HG03457 (cell line): ENCODE measurements at regions not wholly inside any gene's neighbourhood (a gene's known extent, or its start where the extent isn't known, plus 50 kb on each side); places are given as distances from the start of the nearest gene placed in this dataset.

Experiments
- ATAC-seq: cut with Tn5 transposase; IDR thresholded peaks from one replicate; pipeline ENCODE4 v1.9.1; 2021; ENCODE audit warnings: moderate number of reproducible peaks; ENCODE audit not compliant: unreplicated experiment

DNA sequence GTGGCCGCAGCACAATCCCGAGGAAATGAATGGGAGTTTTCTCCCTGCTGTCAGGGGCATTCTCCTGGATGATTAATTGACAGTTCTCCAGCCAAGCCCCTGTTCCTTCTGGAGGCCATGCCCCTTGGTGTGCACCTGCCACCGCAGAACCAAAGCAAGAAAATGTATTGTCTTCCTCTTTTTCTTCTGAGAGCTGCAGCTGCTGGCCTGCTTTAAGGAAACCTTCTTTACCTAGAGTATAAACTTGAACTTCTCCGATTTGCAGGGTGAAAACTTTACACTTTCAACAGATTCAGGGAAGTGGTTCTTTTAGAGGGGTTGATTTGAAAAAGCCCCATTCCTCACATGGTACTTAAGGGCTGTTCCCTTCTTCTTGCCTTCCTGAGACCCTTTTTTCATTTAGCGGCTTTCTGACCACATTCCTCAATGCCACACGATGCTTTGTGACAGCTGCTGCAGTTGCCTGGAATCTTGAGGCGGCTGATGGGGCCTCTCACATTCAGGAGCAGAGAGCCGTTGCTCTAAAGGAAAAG, 402.8 kb downstream of the TXNL1 start:
- no peak for ATAC-seq

DNA sequence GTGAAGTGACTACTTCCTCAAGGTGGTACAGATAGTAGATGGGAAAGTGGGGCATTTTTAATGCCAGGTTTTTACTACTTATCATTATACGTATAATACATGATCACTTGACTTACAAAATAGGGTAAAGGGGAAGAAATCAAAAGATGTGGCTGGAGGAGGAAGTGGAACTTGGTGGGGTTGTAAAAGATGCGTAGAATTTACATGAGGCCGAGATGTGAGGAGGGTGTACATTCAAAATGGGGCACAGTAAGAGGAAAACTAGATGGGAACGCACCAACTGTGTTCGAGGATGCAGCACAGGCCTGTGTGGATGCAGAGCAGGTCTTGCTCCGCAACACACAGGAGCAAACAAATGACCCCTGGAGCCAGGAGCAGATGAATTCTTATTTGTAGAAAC, 403.3 kb downstream of the TXNL1 start:
- ATAC-seq: no peak

- ATAC-seq: no peak
Measured at GRCh38 chr18:56233595-56233994, 404.8 kb downstream of the TXNL1 start.

GRCh38 chr18:56226025-56226424, 412.4 kb downstream of the TXNL1 start:
- no peak for ATAC-seq

DNA sequence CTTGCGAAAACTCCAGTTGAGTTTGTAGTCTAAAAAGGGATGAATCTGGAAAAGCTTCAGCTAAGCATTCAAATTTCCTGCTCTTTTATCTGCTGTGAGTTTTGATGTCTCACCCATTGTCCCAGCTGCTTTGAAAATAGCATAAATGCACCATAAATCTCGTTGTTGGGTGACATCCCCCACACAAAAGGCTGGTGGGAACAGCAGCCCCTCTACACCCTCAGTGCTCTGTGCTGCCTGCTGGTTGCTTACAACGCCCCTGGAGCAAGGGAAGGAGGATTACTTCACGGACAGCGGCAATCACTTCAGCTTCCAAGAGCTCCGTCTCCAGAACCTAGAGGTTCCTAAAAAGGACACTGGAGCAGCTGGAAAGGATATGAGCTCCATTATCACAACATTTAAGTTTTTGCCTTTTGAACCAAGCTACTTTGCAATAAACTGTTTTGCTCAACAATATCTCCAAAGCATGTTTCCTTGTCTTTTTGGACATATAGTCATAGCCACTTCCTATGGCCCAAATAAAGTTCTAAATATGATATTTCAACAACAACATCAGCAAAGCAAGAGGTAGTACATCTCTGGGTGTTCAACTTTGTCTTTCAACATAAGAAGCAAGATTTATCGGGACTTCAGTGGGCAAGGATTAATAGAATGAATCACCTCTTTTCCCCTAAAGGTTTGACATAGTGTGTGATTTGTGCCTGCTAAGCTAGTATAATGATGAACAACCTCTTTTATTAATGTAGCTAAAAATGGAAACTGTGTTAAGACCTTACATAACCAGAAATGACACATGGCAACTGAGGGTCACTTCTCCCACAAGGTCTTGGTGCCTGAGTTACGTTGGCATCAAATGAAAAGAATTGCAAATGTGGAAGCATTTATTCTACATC, 413.5 kb downstream of the TXNL1 start:
- ATAC-seq: no peak

- no peak for ATAC-seq
Measured at GRCh38 chr18:56221195-56222065, 417.0 kb downstream of the TXNL1 start.

GRCh38 chr18:56217406-56217805, 421.0 kb downstream of the TXNL1 start:
- no peak for ATAC-seq

GRCh38 chr18:56214706-56215105, 423.7 kb downstream of the TXNL1 start:
- no peak for ATAC-seq

GRCh38 chr18:56210520-56210919, 427.9 kb downstream of the TXNL1 start:
- no peak for ATAC-seq

DNA sequence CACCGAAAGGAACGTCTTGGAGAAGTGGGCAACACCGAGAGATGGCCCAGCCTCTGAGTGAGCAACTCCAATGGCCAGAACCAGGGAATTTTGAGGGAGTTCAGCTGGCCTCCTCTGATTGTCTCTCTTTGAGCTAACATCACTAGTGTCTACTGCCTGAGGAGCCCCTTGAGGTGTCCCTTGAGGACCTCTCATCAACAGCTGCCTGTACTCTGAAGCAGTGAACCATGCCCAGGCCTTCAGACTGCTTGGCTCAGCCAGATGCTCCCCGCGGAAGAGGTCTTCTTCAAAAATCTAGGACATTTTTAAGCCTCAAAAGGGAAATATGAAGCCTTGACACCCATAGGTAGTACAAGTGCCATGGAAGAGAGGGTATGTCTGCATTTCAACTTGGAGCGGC, 430.4 kb downstream of the TXNL1 start:
- no peak for ATAC-seq

DNA sequence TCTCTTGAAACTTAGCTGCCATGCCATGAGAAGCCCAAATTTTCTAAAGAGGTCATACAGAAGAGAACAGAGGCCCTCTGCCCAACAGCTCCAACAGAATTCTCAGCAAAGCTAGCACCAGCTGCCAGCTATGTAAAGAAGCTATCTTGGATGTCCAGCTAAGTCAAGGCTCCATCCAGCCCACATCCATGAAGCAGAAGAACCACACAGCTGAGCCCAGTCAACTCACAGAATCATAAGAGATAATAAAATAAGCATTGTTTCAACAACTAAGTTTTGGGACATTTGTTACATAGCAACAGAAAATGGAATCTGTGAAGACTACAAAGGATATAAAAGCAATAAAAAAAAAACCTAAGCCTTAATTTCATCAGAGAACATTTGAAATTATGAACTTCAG, 434.3 kb downstream of the TXNL1 start:
- no peak for ATAC-seq

DNA sequence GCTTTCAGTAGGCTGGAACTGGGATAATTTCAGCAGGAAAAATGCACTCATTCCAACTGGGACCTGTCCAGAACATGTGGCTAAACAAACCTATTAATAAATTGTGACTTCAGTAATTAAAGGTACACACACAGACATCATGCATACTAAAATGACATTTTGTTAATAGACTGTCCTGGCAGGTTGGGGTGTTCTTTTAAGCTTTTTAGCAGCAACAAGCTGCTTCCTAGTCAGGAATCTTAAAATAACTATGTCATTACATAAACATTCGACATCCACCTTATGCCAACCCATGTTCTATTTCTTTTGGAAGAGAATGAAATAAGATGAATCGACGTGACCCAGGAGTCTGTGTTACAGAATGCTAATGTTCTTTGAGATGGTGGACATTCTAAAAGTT, 435.7 kb downstream of the TXNL1 start:
- no peak for ATAC-seq

GRCh38 chr18:56200381-56200911, 437.9 kb downstream of the TXNL1 start:
- no peak for ATAC-seq

DNA sequence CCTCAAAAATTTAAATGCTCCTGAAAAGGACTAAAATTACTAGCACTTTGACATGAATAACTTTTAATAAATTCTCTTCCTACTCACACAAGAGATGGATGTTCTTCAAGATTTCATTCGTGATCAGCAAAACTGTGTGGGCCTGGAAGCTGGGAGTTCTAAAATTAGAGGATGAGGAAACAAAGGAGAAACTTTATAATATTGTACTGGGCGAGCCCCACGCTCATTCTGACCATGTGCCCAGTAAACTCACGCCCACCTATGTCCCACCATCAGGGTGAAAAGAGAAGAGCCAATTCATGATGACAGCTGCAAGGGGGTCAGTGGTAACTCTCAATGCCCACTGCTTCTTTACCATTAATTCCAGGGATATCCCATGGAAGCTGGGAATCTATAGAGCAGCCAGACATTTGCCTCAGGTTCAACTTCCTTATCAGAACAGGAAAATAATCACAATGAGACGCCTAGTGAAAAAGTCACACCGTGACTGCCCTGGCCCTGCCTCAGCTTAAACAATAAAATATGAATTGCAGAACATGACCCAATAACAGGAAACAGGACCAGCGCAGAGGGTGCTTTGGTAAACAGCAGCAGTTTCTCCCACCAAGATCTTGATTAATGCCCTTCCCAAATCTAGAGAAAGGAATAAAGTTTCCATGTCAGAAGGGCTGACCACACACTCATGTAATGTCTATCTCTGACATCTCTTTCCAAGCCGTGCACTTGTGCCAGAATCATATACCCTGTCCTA, 438.6 kb downstream of the TXNL1 start:
- ATAC-seq: no peak

DNA sequence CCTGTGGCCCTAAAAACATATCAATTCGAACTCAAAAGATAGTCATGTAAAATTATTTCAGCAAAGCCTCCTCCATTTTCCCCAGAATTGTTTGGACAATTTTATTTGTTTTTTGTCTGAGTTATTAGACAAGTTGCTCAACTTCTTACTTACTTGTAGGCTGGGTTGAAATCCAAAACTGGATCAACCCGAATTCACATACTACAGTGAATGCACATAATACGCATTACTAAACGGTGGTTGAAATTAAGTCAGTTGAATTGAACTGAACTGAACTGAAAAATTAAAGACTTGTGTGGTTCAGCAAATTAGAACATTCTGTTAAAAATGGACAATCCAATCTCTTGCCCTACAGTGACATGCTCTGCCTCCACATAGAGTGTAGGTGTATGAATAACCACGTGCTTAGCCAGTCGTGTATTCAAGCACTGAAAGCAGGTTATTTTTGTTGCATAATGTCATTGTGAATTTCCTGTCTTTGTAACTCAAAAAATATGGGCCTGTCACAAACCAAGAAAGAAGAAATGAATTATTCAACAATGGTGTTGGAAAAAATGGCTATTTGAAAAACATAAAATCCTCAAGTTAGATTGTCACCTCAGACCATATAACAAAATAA, 441.0 kb downstream of the TXNL1 start:
- ATAC-seq: no peak

DNA sequence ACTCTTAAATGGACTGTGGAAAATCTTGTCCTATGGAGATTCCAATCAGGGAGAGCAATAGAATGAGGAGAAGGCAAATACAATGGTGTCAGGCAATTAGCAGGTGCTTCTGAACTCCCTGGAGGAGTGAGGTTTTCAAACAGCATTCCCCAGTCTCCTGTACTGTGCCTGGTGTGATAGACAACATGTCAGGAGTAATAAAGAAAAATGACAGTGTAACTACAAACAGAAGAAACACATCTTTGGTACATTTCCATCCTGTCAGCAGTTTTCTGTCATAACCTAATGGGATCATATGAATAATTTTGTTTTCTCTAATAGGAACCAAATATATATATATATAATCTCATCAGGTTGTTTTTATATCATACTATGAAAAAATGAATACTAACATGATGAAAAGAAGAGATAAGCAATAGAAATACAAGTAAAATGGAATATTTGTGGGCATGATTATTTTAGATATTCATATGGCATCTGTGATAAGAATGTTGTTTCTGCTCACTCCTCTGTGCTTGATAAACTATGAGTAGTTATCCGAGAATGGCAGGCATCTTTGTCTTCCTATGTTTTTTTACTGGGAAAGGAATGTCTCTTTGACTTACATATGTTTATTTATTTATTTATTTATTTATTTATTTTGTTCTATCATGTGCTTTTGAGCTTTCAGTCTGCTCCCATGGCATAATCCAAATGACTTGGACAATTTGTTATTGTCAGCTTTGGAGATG, 441.7 kb downstream of the TXNL1 start:
- no peak for ATAC-seq

DNA sequence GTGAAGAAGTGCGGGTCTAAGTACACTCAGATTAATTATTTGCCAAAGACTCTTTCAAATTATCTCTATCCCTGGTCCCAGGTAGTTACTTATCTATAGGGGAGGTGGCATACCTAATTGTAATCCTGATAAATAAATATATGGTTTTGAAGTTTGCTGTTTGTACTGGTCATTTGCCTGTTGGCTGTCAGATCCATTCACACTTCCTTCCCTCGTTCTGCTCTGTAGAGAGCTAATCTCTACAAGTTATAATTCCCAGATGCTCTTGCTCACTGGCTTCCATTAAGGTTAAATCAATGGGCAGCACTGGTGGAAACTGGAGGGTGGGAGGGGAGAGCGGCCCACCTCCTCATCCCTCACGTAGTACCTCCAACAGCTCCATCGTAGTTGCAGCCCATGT, 447.1 kb downstream of the TXNL1 start:
- no peak for ATAC-seq

DNA sequence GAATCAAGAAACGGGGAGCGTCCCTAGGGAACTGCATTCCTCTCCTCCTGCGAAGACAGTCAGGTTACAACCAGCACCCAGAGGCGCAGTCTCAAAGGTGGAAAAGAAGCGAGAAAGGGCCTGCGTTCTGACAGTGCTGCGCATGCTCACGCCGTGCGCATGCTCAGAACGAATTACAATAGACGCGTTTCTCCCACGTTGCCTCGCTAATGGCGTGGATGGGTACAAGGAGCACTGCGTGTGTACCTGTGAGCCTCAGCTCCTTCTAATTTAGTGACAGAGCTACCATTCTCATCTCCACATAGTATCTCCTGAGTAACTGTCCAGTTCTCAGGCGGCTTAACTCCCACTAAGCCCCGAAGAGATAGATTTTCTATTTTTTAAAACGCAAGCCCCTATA, 448.8 kb downstream of the TXNL1 start:
- ATAC-seq: no peak

GRCh38 chr18:56188529-56189275, 449.7 kb downstream of the TXNL1 start:
- no peak for ATAC-seq
